Kasumi-1 (cell line): ENCODE measurements at regions not wholly inside any gene's neighbourhood (a gene's known extent, or its start where the extent isn't known, plus 50 kb on each side); places are given as distances from the start of the nearest gene placed in this dataset.
"Not testable (repeated sequence)": the region's sequence is repeated elsewhere in the genome, so short reads cannot be mapped to it uniquely, and the experiment has no call there.

Source experiments
- DNase-seq, 2 experiments: peaks; one replicate each; lab custom pipeline; 2025; lab: John Stamatoyannopoulos, UW

- DNase-seq: no peak
Observed at GRCh38 chr10:111593578-111593977, 516.7 kb downstream of the ADRA2A start.

DNA sequence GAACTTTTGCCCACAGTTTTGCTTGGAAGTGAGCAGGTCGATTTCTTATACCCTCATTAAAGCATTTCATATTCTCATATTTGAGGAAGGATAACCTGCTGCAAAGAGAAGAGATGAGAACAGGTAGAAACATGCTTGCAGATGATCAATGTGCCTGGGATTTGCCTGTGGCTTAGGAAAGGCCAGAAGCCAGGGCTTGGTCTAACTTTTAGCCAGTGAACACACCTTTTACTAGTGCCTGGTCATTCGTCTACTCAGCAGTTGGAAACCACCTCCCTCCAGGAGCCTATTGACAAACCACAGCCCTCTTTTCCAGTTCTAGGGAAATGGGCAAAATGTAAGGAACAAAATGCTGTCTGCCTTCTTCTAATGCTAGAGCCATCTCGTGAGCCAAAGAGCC lies 518.3 kb downstream of the ADRA2A start:
- DNase-seq: no peak

DNA sequence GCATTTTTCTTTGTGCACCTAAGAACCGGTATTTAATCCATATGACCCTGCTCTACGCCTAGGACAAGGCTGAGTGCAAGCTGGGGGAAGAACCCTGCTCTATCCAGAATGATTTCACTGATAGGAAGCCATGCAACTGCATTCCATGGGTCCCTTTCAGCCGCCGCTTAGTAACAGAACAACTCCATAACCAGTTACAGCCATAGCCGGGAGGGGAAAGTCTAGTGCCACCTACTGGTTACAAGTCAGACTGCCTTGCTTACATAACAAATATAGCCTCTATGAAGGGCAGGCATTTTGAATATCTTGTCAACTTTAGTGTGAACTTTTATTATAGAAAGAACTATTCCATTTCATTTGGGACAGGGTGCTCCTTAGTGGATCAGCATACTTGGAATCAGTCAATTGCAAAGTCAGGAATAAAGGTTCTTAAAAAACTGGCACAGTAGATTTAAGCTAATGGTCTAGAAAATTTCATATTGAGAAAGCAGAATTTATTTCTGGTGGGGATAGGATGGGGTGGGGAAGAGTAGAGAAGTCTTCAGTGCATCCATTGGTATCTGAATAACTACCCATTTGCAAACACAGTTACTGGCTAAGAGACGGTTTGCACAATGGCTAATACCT lies 521.7 kb downstream of the ADRA2A start:
- peak; percentile 87 to 89 for DNase-seq

- DNase-seq: no peak
Observed at GRCh38 chr10:111599943-111600342, 523.1 kb downstream of the ADRA2A start.

DNA sequence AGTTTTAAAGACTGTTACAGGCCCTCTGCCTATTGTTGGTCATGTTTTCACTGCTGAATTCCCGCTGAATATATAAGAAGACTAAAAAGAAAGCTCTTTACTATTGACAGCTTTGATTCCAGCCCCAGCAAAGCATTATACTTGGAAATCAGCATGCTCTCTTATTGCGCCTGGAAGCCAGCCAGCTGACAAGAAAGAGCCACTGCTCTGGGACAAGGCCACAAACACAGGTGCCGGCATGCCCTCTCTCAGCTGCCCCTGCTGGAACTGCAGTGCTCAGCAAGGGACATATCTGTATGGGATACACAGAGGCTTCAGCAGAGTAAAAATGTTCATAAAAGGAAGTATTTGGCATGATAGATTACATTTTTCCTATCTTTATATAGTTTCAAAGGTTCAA lies 523.9 kb downstream of the ADRA2A start:
- no peak for DNase-seq

- DNase-seq: no peak
Observed at GRCh38 chr10:111612273-111612672, 535.4 kb downstream of the ADRA2A start.

GRCh38 chr10:111634191-111634590 lies 549.4 kb downstream of the GPAM start:
- DNase-seq: no peak

GRCh38 chr10:111646021-111646420 lies 537.5 kb downstream of the GPAM start:
- DNase-seq: no peak

- DNase-seq: no peak
Observed at GRCh38 chr10:111648046-111648445, 535.5 kb downstream of the GPAM start.

DNA sequence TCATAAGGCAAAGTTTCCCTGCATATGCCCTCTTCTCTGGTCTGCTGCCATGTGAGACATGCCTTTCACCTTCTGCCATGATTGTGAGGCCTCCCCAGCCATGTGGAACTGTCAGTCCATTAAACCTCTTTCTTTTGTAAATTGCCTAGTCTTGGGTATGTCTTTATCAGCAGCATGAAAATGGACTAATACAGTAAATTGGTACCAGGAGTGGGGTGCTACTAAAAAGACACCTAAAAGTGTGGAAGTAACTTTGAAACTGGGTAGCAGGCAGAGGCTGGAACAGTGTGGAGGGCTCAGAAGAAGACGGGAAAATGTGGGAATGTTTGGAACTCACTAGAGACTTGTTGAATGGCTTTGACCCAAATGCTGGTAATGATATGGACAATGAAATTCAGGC lies 534.5 kb downstream of the GPAM start:
- DNase-seq: not testable (repeated sequence)

GRCh38 chr10:111650088-111650487 lies 533.5 kb downstream of the GPAM start:
- DNase-seq: no peak

GRCh38 chr10:111656066-111656465 lies 527.5 kb downstream of the GPAM start:
- no peak for DNase-seq

- no peak for DNase-seq
Observed at GRCh38 chr10:111677759-111678158, 505.8 kb downstream of the GPAM start.

DNA sequence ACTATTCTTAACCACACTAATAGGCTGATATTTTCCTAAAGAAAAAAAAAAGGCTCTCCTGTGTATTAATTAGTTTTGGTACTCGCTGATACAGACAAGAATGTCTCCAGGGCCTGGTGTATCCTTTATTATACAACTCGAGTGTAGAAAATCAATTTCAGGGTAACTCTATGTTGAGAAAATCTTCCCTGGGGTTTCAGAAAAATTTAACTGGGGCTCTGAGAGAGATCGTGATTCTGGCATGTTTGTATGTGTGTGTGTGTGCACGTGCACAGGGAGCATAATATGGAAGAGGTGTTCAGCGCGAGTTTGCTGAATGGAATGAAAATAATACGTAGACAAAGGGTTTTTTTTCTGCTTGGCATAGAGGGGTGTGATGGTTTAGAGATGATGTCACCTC lies 496.8 kb downstream of the GPAM start:
- DNase-seq: no peak

- DNase-seq: no peak
Observed at GRCh38 chr10:111698711-111699110, 484.9 kb downstream of the GPAM start.

- DNase-seq: no peak
Observed at GRCh38 chr10:111703986-111704385, 479.6 kb downstream of the GPAM start.

DNA sequence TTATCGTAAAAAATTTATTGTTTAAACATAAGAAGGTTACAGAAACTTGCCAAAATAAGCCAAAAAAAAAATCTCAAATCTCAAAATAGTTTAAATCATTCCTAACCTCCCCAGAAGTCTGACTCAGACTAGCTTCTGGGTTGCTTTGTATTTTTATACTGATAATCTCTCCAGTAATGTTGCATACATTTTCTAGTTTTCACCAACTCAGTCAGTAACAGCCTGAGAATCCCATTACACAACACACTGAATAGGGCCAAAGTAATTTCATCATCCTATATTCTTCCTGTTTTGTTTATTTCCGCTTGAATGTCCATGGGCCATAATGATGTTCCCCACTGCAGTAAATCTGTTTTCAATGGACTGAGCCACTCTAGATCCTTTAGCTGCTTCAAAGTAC lies 478.5 kb downstream of the GPAM start:
- no peak for DNase-seq

- no peak for DNase-seq
Observed at GRCh38 chr10:111706331-111706730, 477.2 kb downstream of the GPAM start.

DNA sequence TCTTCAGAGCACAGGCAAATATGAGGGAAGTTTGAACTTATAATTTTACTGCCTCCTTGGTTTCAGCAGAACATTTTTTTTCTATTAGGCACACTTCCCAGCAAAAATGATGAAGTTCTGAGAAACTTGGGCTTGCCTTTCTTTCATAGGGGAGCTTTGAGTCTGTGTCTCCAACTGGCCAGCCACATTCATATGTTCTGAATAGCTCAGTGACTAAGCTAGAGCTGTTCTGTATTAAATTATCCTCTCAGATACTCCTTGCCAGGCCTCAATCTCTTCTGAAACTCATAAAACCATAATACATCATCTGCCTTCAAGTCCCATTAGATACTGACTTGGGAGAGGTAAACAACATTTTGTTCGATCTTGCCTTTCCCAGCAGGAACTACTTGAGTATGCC lies 476.5 kb downstream of the GPAM start:
- DNase-seq: no peak

GRCh38 chr10:111709603-111710002 lies 474.0 kb downstream of the GPAM start:
- DNase-seq: no peak

GRCh38 chr10:111716032-111716431 lies 467.5 kb downstream of the GPAM start:
- peak in 1 of 2 experiments; percentile 8 for DNase-seq

GRCh38 chr10:111724121-111724520 lies 459.4 kb downstream of the GPAM start:
- no peak for DNase-seq

- no peak for DNase-seq
Observed at GRCh38 chr10:111725050-111725449, 458.5 kb downstream of the GPAM start.

DNA sequence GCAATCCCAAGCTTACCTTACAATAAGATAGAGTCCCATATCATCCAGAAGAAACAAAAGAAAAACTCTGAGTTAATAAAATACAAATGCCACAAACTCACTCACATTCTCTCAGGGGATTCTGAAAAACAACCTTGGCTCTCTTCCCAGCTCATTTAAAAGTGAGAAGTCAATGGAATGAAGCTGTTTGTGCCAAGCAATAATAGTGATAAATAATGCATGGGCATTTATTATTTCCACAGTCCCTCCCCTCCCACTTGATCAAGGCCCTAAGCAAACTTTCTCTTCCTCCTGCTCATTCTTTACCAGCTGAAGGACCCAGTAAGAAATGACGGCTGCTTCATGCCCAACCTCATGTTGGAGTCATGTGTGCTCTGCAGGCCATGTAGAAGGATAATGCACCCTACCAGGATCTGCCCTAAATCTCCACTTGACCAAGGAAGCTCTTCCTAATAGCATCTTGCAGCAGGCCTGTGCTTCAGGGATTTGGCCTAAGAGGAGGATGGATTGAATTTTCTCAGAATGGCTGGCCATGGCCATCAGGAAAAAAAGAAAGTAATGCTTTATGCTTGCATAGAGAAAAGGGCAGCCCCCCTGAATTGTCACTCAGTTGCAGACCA lies 451.3 kb downstream of the GPAM start:
- DNase-seq: no peak
